Transverse colon (tissue), 4 donors: ENCODE measurements at regions not wholly inside any gene's neighbourhood (a gene's known extent, or its start where the extent isn't known, plus 50 kb on each side); places are given as distances from the start of the nearest gene placed in this dataset.

Source experiments
- DNase-seq: peaks from one replicate; pipeline ENCODE4 v3.0.0-alpha.2; 2019
- H3K27ac ChIP-seq, 4 donors: fragments of 200-600 bp; sonication (generic); 2 replicates each; pipeline ENCODE4 v1.5.1; 2016 to 2018; ENCODE audit warnings: inconsistent platforms in 4 of 4
- H3K27me3 ChIP-seq: fragments of 200-600 bp; sonication (generic); 2 replicates; pipeline ENCODE4 v1.5.1; 2017; ENCODE audit warnings: inconsistent platforms
- H3K36me3 ChIP-seq, 4 donors: fragments of 200-600 bp; sonication (generic); 2 replicates each; pipeline ENCODE4 v1.5.1; 2017 to 2019; ENCODE audit warnings: inconsistent platforms in 4 of 4
- H3K4me1 ChIP-seq, 4 donors: fragments of 200-600 bp; sonication (generic); 2 replicates each; pipeline ENCODE4 v1.5.1; 2017 to 2020; ENCODE audit warnings: inconsistent platforms in 4 of 4
- H3K4me3 ChIP-seq, 4 donors: fragments of 200-600 bp; sonication (generic); 1 replicate in 1 of 4; 2 replicates in 3 of 4; pipeline versions ENCODE4 v1.5.1 to v1.6.1; 2017 to 2019; ENCODE audit warnings: inconsistent platforms in 4 of 4
- H3K9me3 ChIP-seq, 2 donors: fragments of 200-600 bp; sonication (generic); 2 replicates each; pipeline ENCODE4 v1.5.1; 2017 to 2019; ENCODE audit warnings: inconsistent platforms in 2 of 2
- CTCF ChIP-seq, 5 experiments: fragments of 200-600 bp in 3 of 5; fragments of 450-650 bp in 2 of 5; sonication (generic) in 3 of 5; IDR thresholded peaks; 1 replicate in 2 of 5; 2 replicates in 3 of 5; pipeline ENCODE4 v1.5.1; 2016 to 2017; ENCODE audit warnings: antibody characterized with exemption in 5 of 5, inconsistent platforms in 3 of 5, mild to moderate bottlenecking in 2 of 5, moderate library complexity in 1 of 5
- EP300 ChIP-seq: sonication (generic); formaldehyde crosslinking; IDR thresholded peaks from one replicate; pipeline ENCODE4 v1.6.1; 2017; ENCODE audit warnings: antibody characterized with exemption, low read depth
- POLR2A ChIP-seq: fragments of 450-650 bp; IDR thresholded peaks from one replicate; pipeline ENCODE4 v1.6.1; 2016; ENCODE audit warnings: antibody characterized with exemption, mild to moderate bottlenecking, moderate library complexity
- POLR2AphosphoS5 ChIP-seq, 3 donors: sonication (generic); formaldehyde crosslinking; IDR thresholded peaks; one replicate each; pipeline ENCODE4 v1.6.1; 2016; ENCODE audit warnings: antibody characterized with exemption in 3 of 3
- WGBS, 2 donors: methylation state at CpG; one replicate each; pipeline ENCODE4 v1.1.5; 2018; ENCODE audit warnings: low coverage in 1 of 2; 5-methylcytosine and 5-hydroxymethylcytosine counted together
- in situ Hi-C, 4 donors: fragments of 200-750 bp; cut with MboI; loops; one replicate each; pipeline versions ENCODE4 v1.15.0 to v1.15.1; 2017; ENCODE audit warnings: low sequenced_read_pairs in 3 of 4, low pct_ligation_motif_present in 1 of 4, low pct_unique_long_range_greater_than_20kb in 1 of 4
- intact Hi-C: fragments of 100-400 bp; cut with DNase I; formaldehyde crosslinking; loops from one replicate; pipeline ENCODE4 v1.15.1; 2023; ENCODE audit warnings: low total_unique reads
- small RNA-seq, 4 donors: library from RNA; depleted of rRNA; stranded (forward); fragments of <200 nt; gene quantifications; one replicate each; pipeline ENCODE3, GENCODE V24; 2016

DNA sequence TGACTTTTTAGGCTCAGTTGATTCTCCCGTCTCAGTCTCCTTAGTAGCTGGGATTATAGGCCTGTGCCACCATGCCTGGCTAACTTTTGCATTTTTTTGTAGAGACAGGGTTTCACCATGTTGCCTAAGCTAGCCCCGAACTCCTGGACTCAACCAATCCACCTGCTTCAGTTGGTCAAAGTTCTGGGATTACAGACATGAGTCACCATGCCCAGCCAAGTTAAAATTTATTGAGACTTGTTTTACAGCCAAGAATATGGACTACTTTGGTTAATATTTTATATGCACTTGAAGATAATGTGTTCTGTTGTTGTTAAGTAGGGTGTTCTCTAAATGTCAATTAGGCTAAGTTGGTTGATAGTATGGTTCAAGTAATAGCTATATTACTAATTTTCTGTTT is 58.7 kb downstream of the CYTL1 start:
- H3K4me1 ChIP-seq, result no peaks in the 10 kb centered on the region
- WGBS, 2 donors, result 61% methylated on average over 2 of the region's 2 CpGs; no CpG with 5 or more reads in 1 of the 2 donors
- H3K36me3 ChIP-seq, result no peaks in the 10 kb centered on the region
- no peaks in the 10 kb centered on the region for H3K27me3 ChIP-seq
- no peak for DNase-seq
- TF ChIP-seq CTCF (IDR thresholded peaks at IDR 0.05) (no peak), EP300 (no peak), POLR2AphosphoS5 (IDR thresholded peaks at IDR 0.05) (no peak), POLR2A (no peak)
- in situ Hi-C loops, result no loop called here
- intact Hi-C loops, result no loop called here
- peaks cover 24 to 35% of the 10 kb centered on the region in 2 donors for H3K9me3 ChIP-seq
- no peak overlapping the region for H3K4me3 ChIP-seq
- H3K27ac ChIP-seq, result no peak overlapping the region

- in situ Hi-C loops, result no loop called here
- H3K9me3 ChIP-seq, result peaks cover 24 to 35% of the 10 kb centered on the region in 2 donors
- H3K4me1 ChIP-seq, result no peaks in the 10 kb centered on the region
- H3K27me3 ChIP-seq, result no peaks in the 10 kb centered on the region
- DNase-seq, result no peak
- TF ChIP-seq POLR2AphosphoS5 (IDR thresholded peaks at IDR 0.05) (no peak), POLR2A (no peak), CTCF (IDR thresholded peaks at IDR 0.05) (no peak), EP300 (no peak)
- WGBS, 2 donors, result 65 to 85% methylated on average over 1 of the region's 1 CpG
- intact Hi-C loops, result no loop called here
- no peaks in the 10 kb centered on the region for H3K36me3 ChIP-seq
- H3K4me3 ChIP-seq, result no peak overlapping the region
- H3K27ac ChIP-seq, result no peak overlapping the region
Measured at GRCh38 chr4:4961936-4962335, 57.3 kb downstream of the CYTL1 start.

DNA sequence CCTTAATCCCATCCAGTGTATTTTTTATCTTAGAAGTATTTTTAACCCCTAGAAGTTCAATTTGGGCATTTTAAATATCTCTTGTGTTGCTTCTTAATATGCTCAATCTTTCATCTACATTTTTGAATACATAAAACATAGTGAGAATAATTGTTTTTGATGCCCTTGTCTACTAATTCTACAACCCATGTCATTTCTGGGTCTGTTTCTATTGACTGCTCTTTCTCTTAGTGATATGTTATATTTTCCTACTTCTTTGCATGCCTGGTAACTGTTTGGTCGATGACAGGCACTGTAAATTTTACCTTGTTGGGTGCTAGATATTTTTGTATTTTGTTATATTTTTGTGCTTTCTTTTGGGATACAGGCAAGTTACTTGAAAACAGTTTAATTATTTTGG is 56.3 kb downstream of the CYTL1 start:
- no peak overlapping the region for H3K27ac ChIP-seq
- 52 to 57% methylated on average over 1 of the region's 1 CpG for WGBS, 2 donors

More for the DNA sequence above, 56.3 kb downstream of the CYTL1 start:
- Histone ChIP-seq H3K4me3 (no peak overlapping the region), H3K4me1 (no peaks in the 10 kb centered on the region), H3K9me3 (peaks cover 24 to 35% of the 10 kb centered on the region in 2 donors), H3K36me3 (no peaks in the 10 kb centered on the region), H3K27me3 (no peaks in the 10 kb centered on the region)
- TF ChIP-seq POLR2A, result no peak
- no peak for TF ChIP-seq CTCF (IDR thresholded peaks at IDR 0.05)
- no peak for TF ChIP-seq EP300
- no peak for TF ChIP-seq POLR2AphosphoS5 (IDR thresholded peaks at IDR 0.05)
- no peak for DNase-seq
- in situ Hi-C loops (no loop called here), intact Hi-C loops (no loop called here)

Small RNAs in the stretch of these regions (small RNA-seq; reads per million reads assigned to genes)
- 0 reads per million in 4 donors for gene RN7SKP113
